Skin of body (tissue), 1 donor: ENCODE measurements at regions not wholly inside any gene's neighbourhood (a gene's known extent, or its start where the extent isn't known, plus 50 kb on each side); places are given as distances from the start of the nearest gene placed in this dataset.
"Not testable (repeated sequence)": the region's sequence is repeated elsewhere in the genome, so short reads cannot be mapped to it uniquely, and the experiment has no call there.

Experiments
- DNase-seq: peaks from one replicate; lab custom pipeline; 2025; lab: John Stamatoyannopoulos, UW

GRCh38 chr5:159582756-159583541 is 252.7 kb upstream of the IL12B start:
- no peak for DNase-seq

- no peak for DNase-seq
Measured at GRCh38 chr5:159586921-159587320, 256.6 kb upstream of the IL12B start.

- DNase-seq = no peak
Measured at GRCh38 chr5:159588941-159589340, 258.7 kb upstream of the IL12B start.

- DNase-seq = no peak
Measured at GRCh38 chr5:159593518-159594073, 263.3 kb upstream of the IL12B start.

- not testable (repeated sequence) for DNase-seq
Measured at GRCh38 chr5:159595561-159595960, 265.3 kb upstream of the IL12B start.

GRCh38 chr5:159601216-159601615 is 270.9 kb upstream of the IL12B start:
- no peak for DNase-seq

GRCh38 chr5:159602434-159602833 is 272.1 kb upstream of the IL12B start:
- DNase-seq = no peak

GRCh38 chr5:159605585-159605984 is 275.3 kb upstream of the IL12B start:
- DNase-seq = no peak

GRCh38 chr5:159609359-159609758 is 279.1 kb upstream of the IL12B start:
- DNase-seq = no peak

GRCh38 chr5:159610966-159611579 is 280.8 kb upstream of the IL12B start:
- DNase-seq = no peak

- no peak for DNase-seq
Measured at GRCh38 chr5:159616952-159617351, 286.7 kb upstream of the IL12B start.

- no peak for DNase-seq
Measured at GRCh38 chr5:159619826-159620225, 289.5 kb upstream of the IL12B start.

GRCh38 chr5:159620853-159621540 is 290.7 kb upstream of the IL12B start:
- no peak for DNase-seq

GRCh38 chr5:159628703-159629102 is 287.6 kb upstream of the ADRA1B start:
- no peak for DNase-seq

- DNase-seq = no peak
Measured at GRCh38 chr5:159629158-159629557, 287.1 kb upstream of the ADRA1B start.

- no peak for DNase-seq
Measured at GRCh38 chr5:159630545-159630944, 285.7 kb upstream of the ADRA1B start.

GRCh38 chr5:159631001-159631400 is 285.3 kb upstream of the ADRA1B start:
- no peak for DNase-seq

- DNase-seq = no peak
Measured at GRCh38 chr5:159632866-159633265, 283.4 kb upstream of the ADRA1B start.

- DNase-seq = no peak
Measured at GRCh38 chr5:159638481-159638880, 277.8 kb upstream of the ADRA1B start.

GRCh38 chr5:159638954-159639559 is 277.2 kb upstream of the ADRA1B start:
- DNase-seq = no peak

GRCh38 chr5:159639590-159639989 is 276.7 kb upstream of the ADRA1B start:
- no peak for DNase-seq

- no peak for DNase-seq
Measured at GRCh38 chr5:159640446-159640845, 275.8 kb upstream of the ADRA1B start.
